ENCODE measurements at regions not wholly inside any gene's neighbourhood (a gene's known extent, or its start where the extent isn't known, plus 50 kb on each side); places are given as distances from the start of the nearest gene placed in this dataset.

DNA sequence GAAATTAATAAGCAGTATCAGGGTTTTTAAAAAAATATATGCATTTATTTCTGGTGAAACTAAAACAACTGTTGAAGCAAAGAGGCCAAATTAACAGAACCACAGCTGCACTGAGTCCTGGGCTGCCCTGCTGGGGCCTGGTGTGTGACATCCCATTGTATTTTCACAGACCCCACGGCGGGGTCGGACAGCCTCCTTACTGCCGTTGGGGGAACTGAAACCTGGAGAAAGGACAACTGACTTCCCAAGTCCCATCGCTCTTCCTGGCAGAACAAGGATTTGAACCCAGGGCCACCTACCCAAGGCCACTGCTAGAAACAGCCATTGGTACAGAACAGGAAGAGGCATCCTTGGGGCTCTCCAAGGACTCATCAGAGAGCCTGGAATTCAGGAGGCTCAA, 114.8 kb upstream of the SFSWAP start:
- Histone ChIP-seq H3K4me3 (ENCODE audit: low read length) (no peak overlapping the region), H3K27ac (ENCODE audit: low read depth in 1 of 2, low read length in 2 of 2) (no peak overlapping the region), H3K36me3 (ENCODE audit: insufficient read depth, low read length) (no peaks in the 10 kb centered on the region), H3K9me3 (ENCODE audit: control insufficient read depth in 1 of 2, insufficient read depth in 1 of 2, low read length in 2 of 2) (no peaks in the 10 kb centered on the region), H3K27me3 (ENCODE audit: control insufficient read depth in 1 of 2, insufficient read depth in 2 of 2, low read length in 2 of 2) (no peaks in the 10 kb centered on the region), H3K4me1 (ENCODE audit: insufficient read depth, low read length) (peaks cover 12% of the 10 kb centered on the region)
- Mint-ChIP-seq H3K9me3 (no peaks in the 10 kb centered on the region), H3K4me1 (ENCODE audit: low read depth) (peaks cover 13% of the 10 kb centered on the region), H3K27me3 (no peaks in the 10 kb centered on the region), H3K36me3 (ENCODE audit: low read depth) (no peaks in the 10 kb centered on the region), H3K4me3 (no peak overlapping the region), H3K27ac (no peak overlapping the region)
- DNase-seq (no peak), ATAC-seq (ENCODE audit: poor library complexity) (no peak)
- TF ChIP-seq, protein P1, sequence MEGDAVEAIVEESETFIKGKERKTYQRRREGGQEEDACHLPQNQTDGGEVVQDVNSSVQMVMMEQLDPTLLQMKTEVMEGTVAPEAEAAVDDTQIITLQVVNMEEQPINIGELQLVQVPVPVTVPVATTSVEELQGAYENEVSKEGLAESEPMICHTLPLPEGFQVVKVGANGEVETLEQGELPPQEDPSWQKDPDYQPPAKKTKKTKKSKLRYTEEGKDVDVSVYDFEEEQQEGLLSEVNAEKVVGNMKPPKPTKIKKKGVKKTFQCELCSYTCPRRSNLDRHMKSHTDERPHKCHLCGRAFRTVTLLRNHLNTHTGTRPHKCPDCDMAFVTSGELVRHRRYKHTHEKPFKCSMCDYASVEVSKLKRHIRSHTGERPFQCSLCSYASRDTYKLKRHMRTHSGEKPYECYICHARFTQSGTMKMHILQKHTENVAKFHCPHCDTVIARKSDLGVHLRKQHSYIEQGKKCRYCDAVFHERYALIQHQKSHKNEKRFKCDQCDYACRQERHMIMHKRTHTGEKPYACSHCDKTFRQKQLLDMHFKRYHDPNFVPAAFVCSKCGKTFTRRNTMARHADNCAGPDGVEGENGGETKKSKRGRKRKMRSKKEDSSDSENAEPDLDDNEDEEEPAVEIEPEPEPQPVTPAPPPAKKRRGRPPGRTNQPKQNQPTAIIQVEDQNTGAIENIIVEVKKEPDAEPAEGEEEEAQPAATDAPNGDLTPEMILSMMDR (IDR thresholded peaks at IDR 0.05), result no peak
- ChIA-PET POLR2A (no interaction called here), CTCF (no interaction called here)
- intact Hi-C loops (cut with DNase I, micrococcal nuclease), result no loop called here

DNA sequence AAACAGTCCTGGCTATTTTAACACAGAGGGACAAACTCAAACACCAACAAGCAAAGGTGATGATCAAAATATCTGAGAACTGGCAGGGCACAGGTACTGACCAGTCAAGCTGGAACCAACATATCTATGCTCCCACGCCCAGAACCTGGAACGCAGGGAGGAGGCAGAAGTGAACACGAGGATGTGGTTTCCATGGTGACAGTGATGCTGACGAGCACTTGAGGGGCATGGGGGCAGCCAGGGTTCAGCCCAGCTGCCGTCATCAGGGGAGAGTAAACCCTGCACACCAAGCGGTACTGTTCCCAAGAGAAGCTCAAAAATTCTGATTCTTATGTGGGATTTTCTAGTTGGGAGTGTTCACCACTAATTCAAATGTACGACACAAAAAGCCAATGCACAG, 113.6 kb upstream of the SFSWAP start:
- intact Hi-C loops (cut with DNase I, micrococcal nuclease), result no loop called here
- H3K27me3 ChIP-seq (ENCODE audit: control insufficient read depth in 1 of 2, insufficient read depth in 2 of 2, low read length in 2 of 2), result no peaks in the 10 kb centered on the region
- no peaks in the 10 kb centered on the region for H3K36me3 ChIP-seq (ENCODE audit: insufficient read depth, low read length)
- Mint-ChIP-seq H3K9me3 (no peaks in the 10 kb centered on the region), H3K27ac (no peak overlapping the region), H3K27me3 (no peaks in the 10 kb centered on the region), H3K4me3 (no peak overlapping the region), H3K36me3 (ENCODE audit: low read depth) (no peaks in the 10 kb centered on the region), H3K4me1 (ENCODE audit: low read depth) (peaks cover 12% of the 10 kb centered on the region)
- no peak overlapping the region for H3K27ac ChIP-seq (ENCODE audit: low read depth in 1 of 2, low read length in 2 of 2)
- no peak overlapping the region for H3K4me3 ChIP-seq (ENCODE audit: low read length)
- peaks cover 0 to 6% of the 10 kb centered on the region in 2 experiments for H3K9me3 ChIP-seq (ENCODE audit: control insufficient read depth in 1 of 2, insufficient read depth in 1 of 2, low read length in 2 of 2)
- TF ChIP-seq, protein P1 (IDR thresholded peaks at IDR 0.05), result no peak
- ChIA-PET POLR2A (no interaction called here), CTCF (no interaction called here)
- DNase-seq (no peak), ATAC-seq (ENCODE audit: poor library complexity) (no peak)
- peaks cover 14% of the 10 kb centered on the region for H3K4me1 ChIP-seq (ENCODE audit: insufficient read depth, low read length)

DNA sequence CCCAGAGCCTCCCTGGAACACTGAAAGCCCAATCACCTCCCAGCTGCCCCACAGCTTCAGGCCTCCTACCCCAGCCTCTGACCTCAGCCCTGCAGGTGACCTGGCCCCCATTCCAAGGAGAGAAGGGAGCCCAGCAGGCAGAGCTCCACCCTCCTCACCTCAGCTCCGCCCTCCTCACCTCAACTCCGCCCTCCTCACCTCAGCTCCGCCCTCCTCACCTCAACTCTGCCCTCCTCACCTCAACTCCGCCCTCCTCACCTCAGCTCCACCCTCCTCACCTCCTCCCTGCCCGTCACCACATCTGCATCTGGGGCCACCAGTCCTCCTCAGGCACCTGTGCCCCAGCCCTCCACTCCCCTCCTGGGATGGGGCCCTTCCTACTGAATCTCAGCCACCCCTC, 112.2 kb upstream of the SFSWAP start:
- Histone ChIP-seq H3K9me3 (ENCODE audit: control insufficient read depth in 1 of 2, insufficient read depth in 1 of 2, low read length in 2 of 2) (peaks cover 0 to 9% of the 10 kb centered on the region in 2 experiments), H3K4me3 (ENCODE audit: low read length) (no peak overlapping the region), H3K27ac (ENCODE audit: low read depth in 1 of 2, low read length in 2 of 2) (no peak overlapping the region), H3K36me3 (ENCODE audit: insufficient read depth, low read length) (no peaks in the 10 kb centered on the region), H3K4me1 (ENCODE audit: insufficient read depth, low read length) (peaks cover 20% of the 10 kb centered on the region), H3K27me3 (ENCODE audit: control insufficient read depth in 1 of 2, insufficient read depth in 2 of 2, low read length in 2 of 2) (no peaks in the 10 kb centered on the region)
- H3K9me3 Mint-ChIP-seq, result no peaks in the 10 kb centered on the region
- peak in 1 of 14 experiments; percentile 25 for DNase-seq
- no peak overlapping the region for H3K4me3 Mint-ChIP-seq
- no peak overlapping the region for H3K27ac Mint-ChIP-seq
- ChIA-PET POLR2A (no interaction called here), CTCF (no interaction called here)
- TF ChIP-seq, protein P1 (IDR thresholded peaks at IDR 0.05), result no peak
- intact Hi-C loops (cut with DNase I, micrococcal nuclease), result no loop called here
- ATAC-seq (ENCODE audit: poor library complexity), result no peak
- H3K36me3 Mint-ChIP-seq (ENCODE audit: low read depth), result no peaks in the 10 kb centered on the region
- no peaks in the 10 kb centered on the region for H3K27me3 Mint-ChIP-seq
- peaks cover 14% of the 10 kb centered on the region for H3K4me1 Mint-ChIP-seq (ENCODE audit: low read depth)
